T-helper 9 cell (primary cell): ENCODE measurements at regions not wholly inside any gene's neighbourhood (a gene's known extent, or its start where the extent isn't known, plus 50 kb on each side); places are given as distances from the start of the nearest gene placed in this dataset.
"Not testable (repeated sequence)": the region's sequence is repeated elsewhere in the genome, so short reads cannot be mapped to it uniquely, and the experiment has no call there.

Experiments used
- DNase-seq: peaks from one replicate; pipeline ENCODE4 v3.0.0-alpha.2; 2020

GRCh38 chr21:27070861-27071670 lies 104.2 kb upstream of the ADAMTS5 start:
- DNase-seq, result no peak

GRCh38 chr21:27068811-27069210 lies 101.9 kb upstream of the ADAMTS5 start:
- no peak for DNase-seq

GRCh38 chr21:27067226-27067625 lies 100.3 kb upstream of the ADAMTS5 start:
- no peak for DNase-seq

GRCh38 chr21:27062443-27062842 lies 95.6 kb upstream of the ADAMTS5 start:
- DNase-seq, result no peak

- DNase-seq, result no peak
These were observed 94.9 kb upstream of the ADAMTS5 start for GRCh38 chr21:27061770-27062169.

GRCh38 chr21:27060190-27060589 lies 93.3 kb upstream of the ADAMTS5 start:
- no peak for DNase-seq

- DNase-seq, result no peak
These were observed 92.1 kb upstream of the ADAMTS5 start for GRCh38 chr21:27058673-27059605.

GRCh38 chr21:27057997-27058396 lies 91.1 kb upstream of the ADAMTS5 start:
- DNase-seq, result no peak

- no peak for DNase-seq
These were observed 80.9 kb upstream of the ADAMTS5 start for GRCh38 chr21:27047658-27048314.

GRCh38 chr21:27047283-27047657 lies 80.4 kb upstream of the ADAMTS5 start:
- DNase-seq, result no peak

- DNase-seq, result no peak
These were observed 78.5 kb upstream of the ADAMTS5 start for GRCh38 chr21:27045281-27045985.

- DNase-seq, result no peak
These were observed 76.5 kb upstream of the ADAMTS5 start for GRCh38 chr21:27043377-27043776.

- DNase-seq, result no peak
These were observed 74.0 kb upstream of the ADAMTS5 start for GRCh38 chr21:27040738-27041469.

- DNase-seq, result no peak
These were observed 69.9 kb upstream of the ADAMTS5 start for GRCh38 chr21:27036736-27037301.

GRCh38 chr21:27035791-27036190 lies 68.9 kb upstream of the ADAMTS5 start:
- DNase-seq, result no peak

GRCh38 chr21:27034796-27035195 lies 67.9 kb upstream of the ADAMTS5 start:
- no peak for DNase-seq

GRCh38 chr21:27033471-27033870 lies 66.6 kb upstream of the ADAMTS5 start:
- DNase-seq, result no peak

GRCh38 chr21:27026501-27026900 lies 59.6 kb upstream of the ADAMTS5 start:
- DNase-seq, result no peak

- DNase-seq, result not testable (repeated sequence)
These were observed 58.8 kb upstream of the ADAMTS5 start for GRCh38 chr21:27025708-27026107.

- DNase-seq, result no peak
These were observed 58.1 kb upstream of the ADAMTS5 start for GRCh38 chr21:27024971-27025370.

- no peak for DNase-seq
These were observed 57.4 kb upstream of the ADAMTS5 start for GRCh38 chr21:27024301-27024700.

GRCh38 chr21:27023186-27023585 lies 56.3 kb upstream of the ADAMTS5 start:
- DNase-seq, result no peak
